PC-3 (cell line): ENCODE measurements at regions not wholly inside any gene's neighbourhood (a gene's known extent, or its start where the extent isn't known, plus 50 kb on each side); places are given as distances from the start of the nearest gene placed in this dataset.
A peak's percentile ranks its signal among the peaks of the same experiment; 100 is the strongest.

Experiments used
- ATAC-seq: fragments of 200-7000 bp; cut with Tn5 transposase; 2 replicates; pipeline ENCODE4 v1.9.1; 2020; ENCODE audit warnings: mild to moderate bottlenecking, moderate library complexity
- BruUV-seq: library from RNA; stranded (reverse); fragments of 400-500 nt; replicated peaks from 2 replicates; lab custom pipeline; 2021; lab: Mats Ljungman, UMichigan
- CTCF ChIA-PET: fragments of 300-600 bp; sonication (Branson Sonifier 250); formaldehyde crosslinking; loops from one replicate; lab custom pipeline; 2022; ENCODE audit warnings: antibody characterized with exemption; lab: Charles Lee
- POLR2A ChIA-PET: fragments of 300-600 bp; sonication (Branson Sonifier 250); formaldehyde crosslinking; loops from one replicate; lab custom pipeline; 2022; ENCODE audit warnings: antibody characterized with exemption; ENCODE audit not compliant: unreplicated experiment; lab: Charles Lee
- DNase-seq: peaks from one replicate; pipeline ENCODE4 v3.0.0-alpha.2; 2015
- H2AFZ ChIP-seq: fragments of 300-600 bp; sonication (generic); 2 replicates; pipeline ENCODE4 v1.6.0; 2016; ENCODE audit warnings: antibody characterized with exemption, low read length
- H3F3A ChIP-seq: fragments of 300-600 bp; sonication (generic); one replicate; pipeline ENCODE4 v1.6.0; 2017; ENCODE audit warnings: antibody characterized with exemption, low read length, control low read depth, mild to moderate bottlenecking; ENCODE audit not compliant: unreplicated experiment
- H3K27ac ChIP-seq: fragments of 300-600 bp; sonication (generic); 2 replicates; pipeline ENCODE4 v1.5.1; 2016; ENCODE audit warnings: mild to moderate bottlenecking, low read length
- H3K27me3 ChIP-seq: fragments of 300-600 bp; sonication (generic); 2 replicates; pipeline ENCODE4 v1.6.1; 2016; ENCODE audit warnings: low read length, mixed read lengths
- H3K36me3 ChIP-seq: fragments of 300-600 bp; sonication (generic); 2 replicates; pipeline ENCODE4 v1.6.1; 2016; ENCODE audit warnings: low read depth, mixed run types, low read length, mixed read lengths
- H3K4me1 ChIP-seq: fragments of 300-600 bp; sonication (generic); 2 replicates; pipeline ENCODE4 v1.5.1; 2016; ENCODE audit warnings: low read length; ENCODE audit not compliant: insufficient read depth
- H3K4me2 ChIP-seq: fragments of 300-600 bp; sonication (generic); 2 replicates; pipeline ENCODE4 v1.6.0; 2016; ENCODE audit warnings: low read length
- H3K4me3 ChIP-seq: fragments of 300-600 bp; sonication (generic); 2 replicates; pipeline ENCODE4 v1.5.1; 2016; ENCODE audit warnings: mild to moderate bottlenecking, low read length, mixed read lengths
- H3K79me2 ChIP-seq: fragments of 300-600 bp; sonication (generic); 2 replicates; pipeline ENCODE4 v1.6.1; 2017; ENCODE audit warnings: low read length, mixed read lengths
- H3K9ac ChIP-seq: fragments of 300-600 bp; sonication (generic); 2 replicates; pipeline ENCODE4 v1.6.0; 2016; ENCODE audit warnings: mild to moderate bottlenecking, low read length
- H3K9me2 ChIP-seq: fragments of 300-600 bp; sonication (generic); replicated peaks from 2 replicates; pipeline ENCODE4 v1.6.1; 2016; ENCODE audit warnings: mixed run types, low read length, mixed read lengths
- H3K9me3 ChIP-seq: fragments of 300-600 bp; sonication (generic); 2 replicates; pipeline ENCODE4 v1.6.1; 2016; ENCODE audit warnings: low read length, mixed read lengths
- H4K20me1 ChIP-seq: fragments of 300-600 bp; sonication (generic); 2 replicates; pipeline ENCODE4 v1.6.1; 2016; ENCODE audit warnings: low read length, mixed read lengths
- CTCF ChIP-seq: fragments of 300-600 bp; sonication (generic); conservative IDR thresholded peaks from 2 replicates; pipeline ENCODE4 v1.5.1; 2017; ENCODE audit warnings: antibody characterized with exemption, low read depth, mild to moderate bottlenecking, low read length
- EZH2 ChIP-seq: fragments of 300-600 bp; sonication (generic); IDR thresholded peaks from one replicate; pipeline ENCODE4 v1.6.1; 2017; ENCODE audit warnings: antibody characterized with exemption, mild to moderate bottlenecking, low read length; ENCODE audit not compliant: unreplicated experiment
- EZH2phosphoT487 ChIP-seq: fragments of 300-600 bp; sonication (generic); IDR thresholded peaks from 2 replicates; pipeline ENCODE4 v1.6.1; 2018; ENCODE audit warnings: mild to moderate bottlenecking, antibody characterized with exemption, low read length, borderline replicate concordance
- intact Hi-C: fragments of 100-400 bp; cut with micrococcal nuclease; formaldehyde crosslinking; loops from 2 replicates; pipeline ENCODE4 v1.9.0; 2023

- Histone ChIP-seq H3K4me1 (no peaks in the 10 kb centered on the region), H3K9ac (no peak overlapping the region), H3K4me3 (no peak overlapping the region), H3K9me2 (no peaks in the 10 kb centered on the region), H3K79me2 (no peaks in the 10 kb centered on the region), H3F3A (no peaks in the 10 kb centered on the region), H3K9me3 (no peaks in the 10 kb centered on the region), H3K27me3 (no peaks in the 10 kb centered on the region), H3K36me3 (no peaks in the 10 kb centered on the region), H4K20me1 (no peaks in the 10 kb centered on the region), H3K4me2 (no peak overlapping the region), H3K27ac (no peak overlapping the region), H2AFZ (no peak overlapping the region)
- POLR2A ChIA-PET = no interaction called here
- no TSS peak for BruUV-seq
- CTCF ChIA-PET = no interaction called here
- ATAC-seq = no peak
- no peak for DNase-seq
- TF ChIP-seq CTCF = no peak
- TF ChIP-seq EZH2 = no peak
- TF ChIP-seq EZH2phosphoT487 = no peak
- intact Hi-C loops = no loop called here
Observed at GRCh38 chr3:96428097-96428496, 386.3 kb upstream of the EPHA6 start.

GRCh38 chr3:96430079-96430478 is 384.3 kb upstream of the EPHA6 start:
- Histone ChIP-seq H3K36me3 (no peaks in the 10 kb centered on the region), H3K27ac (no peak overlapping the region), H3K27me3 (no peaks in the 10 kb centered on the region), H3F3A (no peaks in the 10 kb centered on the region), H3K4me1 (no peaks in the 10 kb centered on the region), H3K9me2 (no peaks in the 10 kb centered on the region), H3K4me2 (no peak overlapping the region), H3K9ac (no peak overlapping the region), H3K4me3 (no peak overlapping the region), H3K79me2 (no peaks in the 10 kb centered on the region), H3K9me3 (no peaks in the 10 kb centered on the region), H4K20me1 (no peaks in the 10 kb centered on the region), H2AFZ (0 out of 2 replicates have a peak overlapping the region, but pooled peaks have one; percentile 10)
- ATAC-seq = peak; percentile 68
- TF ChIP-seq EZH2phosphoT487 (no peak), EZH2 (no peak)
- ChIA-PET CTCF (no interaction called here), POLR2A (no interaction called here)
- no TSS peak for BruUV-seq
- intact Hi-C loops = no loop called here
- peak; percentile 54 for DNase-seq

- BruUV-seq = no TSS peak
- Histone ChIP-seq H3K27me3 (no peaks in the 10 kb centered on the region), H3K9me3 (no peaks in the 10 kb centered on the region), H3K9ac (no peak overlapping the region), H4K20me1 (no peaks in the 10 kb centered on the region), H3K79me2 (no peaks in the 10 kb centered on the region), H3K36me3 (no peaks in the 10 kb centered on the region), H3K9me2 (no peaks in the 10 kb centered on the region), H3K27ac (no peak overlapping the region), H3F3A (no peaks in the 10 kb centered on the region), H3K4me3 (no peak overlapping the region), H3K4me2 (no peak overlapping the region), H2AFZ (no peak overlapping the region), H3K4me1 (no peaks in the 10 kb centered on the region)
- no peak for ATAC-seq
- ChIA-PET CTCF (no interaction called here), POLR2A (interaction anchor here (0.6 kb wide), 1 partner anchor 379 kb away, joined by 3 read pairs; no protein-coding TSS in a partner anchor)
- TF ChIP-seq EZH2phosphoT487 = no peak
- TF ChIP-seq EZH2 = no peak
- TF ChIP-seq CTCF = no peak
- intact Hi-C loops = no loop called here
- DNase-seq = no peak
Observed at GRCh38 chr3:96434651-96435050, 379.7 kb upstream of the EPHA6 start.
